SK-N-SH (cell line): ENCODE measurements at regions not wholly inside any gene's neighbourhood (a gene's known extent, or its start where the extent isn't known, plus 50 kb on each side); places are given as distances from the start of the nearest gene placed in this dataset.

Experiments used
- CTCF ChIA-PET: fragments of 300-600, 350-600 bp; formaldehyde crosslinking; extraction: SDS; loops from one replicate; lab custom pipeline; 2021; lab: Yijun Ruan, JAX
- POLR2A ChIA-PET: fragments of 350-600 bp; sonication (Branson Sonifier 250); formaldehyde crosslinking; extraction: SDS; loops from one replicate; lab custom pipeline; 2020; ENCODE audit warnings: antibody characterized with exemption, inconsistent platforms; lab: Yijun Ruan, JAX
- DNase-seq: peaks from one replicate; pipeline ENCODE4 v3.0.0; 2012
- H2AFZ ChIP-seq: fragments of 200-600 bp; sonication (generic); 2 replicates; pipeline ENCODE4 v1.8.1; 2016; ENCODE audit warnings: antibody characterized with exemption, mild to moderate bottlenecking, low read depth
- H3F3A ChIP-seq: fragments of 200-600 bp; sonication (generic); replicated peaks from 2 replicates; pipeline ENCODE3; 2016; ENCODE audit warnings: antibody characterized with exemption, mild to moderate bottlenecking; ENCODE audit not compliant: insufficient read depth
- H3K27ac ChIP-seq, 2 experiments: fragments of 200-500 bp in 1 of 2; fragments of 200-600 bp in 1 of 2; sonication (Bioruptor generic) in 1 of 2; sonication (generic), shearing (Covaris generic) in 1 of 2; 2 replicates each; pipeline versions ENCODE4 v1.5.1 to v1.6.1; 2014 to 2016; ENCODE audit warnings: low read depth in 2 of 2, inconsistent platforms in 1 of 2, low read length in 1 of 2, mild to moderate bottlenecking in 1 of 2, mixed read lengths in 1 of 2
- H3K27me3 ChIP-seq: fragments of 200-600 bp; sonication (generic), shearing (Covaris generic); 2 replicates; pipeline ENCODE4 v1.6.1; 2016; ENCODE audit warnings: mixed run types; ENCODE audit not compliant: insufficient read depth
- H3K36me3 ChIP-seq, 2 experiments: fragments of 200-500 bp in 1 of 2; fragments of 200-600 bp in 1 of 2; sonication (Bioruptor generic) in 1 of 2; sonication (generic) in 1 of 2; replicated peaks in 1 of 2; 2 replicates each; pipeline versions ENCODE3 to v1.5.1; 2014 to 2016; ENCODE audit warnings: low read length in 1 of 2, mild to moderate bottlenecking in 1 of 2; ENCODE audit not compliant: insufficient read depth in 2 of 2, control insufficient read depth in 1 of 2
- H3K4me1 ChIP-seq, 2 experiments: fragments of 200-500 bp in 1 of 2; fragments of 200-600 bp in 1 of 2; sonication (Bioruptor generic) in 1 of 2; sonication (generic), shearing (Covaris generic) in 1 of 2; 2 replicates each; pipeline versions ENCODE4 v1.5.1 to v1.6.1; 2014 to 2016; ENCODE audit warnings: low read depth in 1 of 2, low read length in 1 of 2, mixed run types in 1 of 2; ENCODE audit not compliant: insufficient read depth in 2 of 2, control insufficient read depth in 1 of 2
- H3K4me2 ChIP-seq: fragments of 200-600 bp; sonication (generic), shearing (Covaris generic); 2 replicates; pipeline ENCODE4 v1.6.1; 2017; ENCODE audit warnings: mixed run types
- H3K4me3 ChIP-seq, 2 experiments: fragments of 200-500 bp in 1 of 2; fragments of 200-600 bp in 1 of 2; sonication (Bioruptor generic) in 1 of 2; sonication (generic), shearing (Covaris generic) in 1 of 2; 2 replicates each; pipeline versions ENCODE4 v1.5.1 to v1.8.1; 2014 to 2016; ENCODE audit warnings: low read depth in 2 of 2, inconsistent platforms in 1 of 2, low read length in 1 of 2, mild to moderate bottlenecking in 1 of 2, mixed read lengths in 1 of 2, moderate library complexity in 1 of 2
- H3K79me2 ChIP-seq: fragments of 200-600 bp; sonication (generic); 2 replicates; pipeline ENCODE4 v1.8.1; 2017; ENCODE audit warnings: mild to moderate bottlenecking; ENCODE audit not compliant: insufficient read depth
- H3K9ac ChIP-seq: fragments of 200-600 bp; sonication (generic); 2 replicates; pipeline ENCODE4 v1.6.1; 2017; ENCODE audit warnings: mixed run types
- H3K9me2 ChIP-seq: fragments of 200-600 bp; sonication (generic); 2 replicates; pipeline ENCODE4 v1.6.1; 2017; ENCODE audit warnings: mixed run types
- H3K9me3 ChIP-seq: fragments of 200-600 bp; sonication (generic); 2 replicates; pipeline ENCODE4 v1.6.1; 2017; ENCODE audit warnings: mixed run types, mild to moderate bottlenecking, moderate library complexity
- H4K20me1 ChIP-seq: fragments of 200-600 bp; sonication (generic); 2 replicates; pipeline ENCODE4 v1.6.1; 2017; ENCODE audit warnings: mild to moderate bottlenecking, mixed run types; ENCODE audit not compliant: insufficient read depth
- CHD2 ChIP-seq: fragments of 150-350 bp; IDR thresholded peaks from 2 replicates; pipeline ENCODE4 v1.6.1; 2018; ENCODE audit warnings: low read length; ENCODE audit not compliant: partially characterized antibody
- EP300 ChIP-seq, 2 experiments: IDR thresholded peaks; 2 replicates each; pipeline versions ENCODE4 v1.4.0 to v1.6.1; 2012; ENCODE audit warnings: borderline replicate concordance in 1 of 2, low read depth in 1 of 2, low read length in 1 of 2
- EZH2phosphoT487 ChIP-seq: fragments of 200-600 bp; sonication (generic); IDR thresholded peaks from 2 replicates; pipeline ENCODE4 v1.6.1; 2017; ENCODE audit warnings: low read depth, mixed run types, mild to moderate bottlenecking, antibody characterized with exemption, moderate library complexity, borderline replicate concordance
- FOSL2 ChIP-seq: IDR thresholded peaks from 2 replicates; pipeline ENCODE4 v1.4.0; 2012; ENCODE audit warnings: low read depth, mild to moderate bottlenecking, moderate library complexity, borderline replicate concordance
- FOXJ3 ChIP-seq: sonication (generic); formaldehyde crosslinking; IDR thresholded peaks from 2 replicates; pipeline ENCODE4 v1.5.1; 2020; ENCODE audit warnings: mild to moderate bottlenecking, missing genetic modification reagents
- FOXM1 ChIP-seq: IDR thresholded peaks from 2 replicates; pipeline ENCODE4 v1.4.0; 2012; ENCODE audit warnings: low read depth, mild to moderate bottlenecking
- GABPA ChIP-seq: IDR thresholded peaks from 2 replicates; pipeline ENCODE4 v1.4.0; 2012; ENCODE audit warnings: low read depth, mild to moderate bottlenecking
- GATA2 ChIP-seq: sonication (generic); formaldehyde crosslinking; IDR thresholded peaks from 2 replicates; pipeline ENCODE4 v1.5.0; 2020; ENCODE audit warnings: mild to moderate bottlenecking, missing genetic modification reagents
- IRF3 ChIP-seq: fragments of 150-350 bp; IDR thresholded peaks from 2 replicates; pipeline ENCODE4 v1.6.1; 2016; ENCODE audit warnings: mild to moderate bottlenecking, low read depth, low read length
- JUND ChIP-seq: IDR thresholded peaks from 2 replicates; pipeline ENCODE4 v1.4.0; 2012
- MXI1 ChIP-seq: IDR thresholded peaks from 2 replicates; pipeline ENCODE4 v1.6.1; 2012; ENCODE audit warnings: mild to moderate bottlenecking, low read depth, low read length, improper control_type of control experiment
- NFIC ChIP-seq: IDR thresholded peaks from 2 replicates; pipeline ENCODE4 v1.4.0; 2012; ENCODE audit warnings: borderline replicate concordance
- POLR2AphosphoS5 ChIP-seq: IDR thresholded peaks from 2 replicates; pipeline ENCODE4 v1.6.1; 2012; ENCODE audit warnings: low read depth, low read length
- RAD21 ChIP-seq: IDR thresholded peaks from 2 replicates; pipeline ENCODE4 v1.6.1; 2012; ENCODE audit warnings: mild to moderate bottlenecking, low read length
- RFX5 ChIP-seq: IDR thresholded peaks from 2 replicates; pipeline ENCODE4 v1.6.1; 2012; ENCODE audit warnings: mild to moderate bottlenecking, improper control_type of control experiment, low read length
- RXRA ChIP-seq: IDR thresholded peaks from 2 replicates; pipeline ENCODE4 v1.4.0; 2012; ENCODE audit warnings: low read depth, mild to moderate bottlenecking, borderline replicate concordance
- SIN3A ChIP-seq: IDR thresholded peaks from 2 replicates; pipeline ENCODE4 v1.6.1; 2012; ENCODE audit warnings: low read depth, mild to moderate bottlenecking, low read length, moderate library complexity, borderline replicate concordance
- TCF12 ChIP-seq: IDR thresholded peaks from 2 replicates; pipeline ENCODE4 v1.4.0; 2012
- TEAD4 ChIP-seq: IDR thresholded peaks from 2 replicates; pipeline ENCODE4 v1.4.0; 2012; ENCODE audit warnings: mild to moderate bottlenecking, borderline replicate concordance; ENCODE audit not compliant: insufficient read depth
- ZBTB33 ChIP-seq: IDR thresholded peaks from 2 replicates; pipeline ENCODE4 v1.4.0; 2012; ENCODE audit warnings: low read depth, borderline replicate concordance
- WGBS: methylation state at CpG from one replicate; pipeline ENCODE4 v1.1.6; 2017; ENCODE audit warnings: low lambda C conversion rate; 5-methylcytosine and 5-hydroxymethylcytosine counted together

- H3K9ac ChIP-seq: no peak overlapping the region
- POLR2A ChIA-PET: no interaction called here
- no peak overlapping the region for H3K4me2 ChIP-seq
- H3K4me1 ChIP-seq: no peaks in the 10 kb centered on the region
- no peaks in the 10 kb centered on the region for H3F3A ChIP-seq
- CTCF ChIA-PET: no interaction called here
- no peak overlapping the region for H3K4me3 ChIP-seq
- WGBS: 72% methylated on average over 3 of the region's 3 CpGs
- H2AFZ ChIP-seq: no peak overlapping the region
- H3K27ac ChIP-seq: no peak overlapping the region
- H3K9me2 ChIP-seq: no peaks in the 10 kb centered on the region
- DNase-seq: no peak
- no peaks in the 10 kb centered on the region for H3K36me3 ChIP-seq
- H3K79me2 ChIP-seq: no peaks in the 10 kb centered on the region
- H3K9me3 ChIP-seq: no peaks in the 10 kb centered on the region
- TF ChIP-seq FOSL2 (no peak), POLR2AphosphoS5 (no peak), ZBTB33 (no peak), EZH2phosphoT487 (no peak), MXI1 (no peak), TEAD4 (no peak), SIN3A (no peak), FOXJ3 (CRISPR knock-in tag) (no peak), EP300 (IDR thresholded peaks at IDR 0.05; ENCODE audit: borderline replicate concordance in 1 of 2, low read depth in 1 of 2, low read length in 1 of 2) (no peak), IRF3 (no peak), JUND (no peak), RFX5 (no peak), GABPA (no peak), FOXM1 (no peak), GATA2 (no peak), CHD2 (no peak), TCF12 (no peak), NFIC (no peak), RXRA (no peak), RAD21 (no peak)
- H3K27me3 ChIP-seq: no peaks in the 10 kb centered on the region
- no peaks in the 10 kb centered on the region for H4K20me1 ChIP-seq
These were observed 149.8 kb upstream of the ABI3BP start for GRCh38 chr3:101143012-101143411.
